Activated CD8-positive, alpha-beta memory T cell treated with anti-CD3 and anti-CD28 coated beads for 24 hours (primary cell): ENCODE measurements at regions not wholly inside any gene's neighbourhood (a gene's known extent, or its start where the extent isn't known, plus 50 kb on each side); places are given as distances from the start of the nearest gene placed in this dataset.

Experiments
- DNase-seq: peaks from one replicate; pipeline ENCODE4 v3.0.0-alpha.2; 2020

DNA sequence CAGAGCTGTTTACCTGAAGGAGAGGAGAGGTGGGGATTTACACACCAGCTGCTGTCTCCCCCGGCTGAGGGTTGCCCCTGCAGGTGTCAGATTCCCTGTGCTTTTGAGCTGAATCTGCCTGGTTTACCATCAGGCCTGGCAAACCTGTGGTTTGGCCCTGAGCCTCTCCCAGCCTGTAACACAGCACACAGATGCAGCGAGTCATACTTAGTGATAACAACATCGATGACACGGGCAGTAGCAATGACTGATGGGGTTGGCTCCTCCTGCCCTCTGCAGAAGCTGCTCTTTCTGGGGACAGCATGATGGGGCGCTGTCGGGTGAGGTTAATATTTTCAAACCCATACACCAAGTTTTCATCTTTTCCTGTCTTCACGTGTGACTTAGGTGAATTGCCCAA lies 380.0 kb upstream of the B3GAT1 start:
- DNase-seq, result no peak

DNA sequence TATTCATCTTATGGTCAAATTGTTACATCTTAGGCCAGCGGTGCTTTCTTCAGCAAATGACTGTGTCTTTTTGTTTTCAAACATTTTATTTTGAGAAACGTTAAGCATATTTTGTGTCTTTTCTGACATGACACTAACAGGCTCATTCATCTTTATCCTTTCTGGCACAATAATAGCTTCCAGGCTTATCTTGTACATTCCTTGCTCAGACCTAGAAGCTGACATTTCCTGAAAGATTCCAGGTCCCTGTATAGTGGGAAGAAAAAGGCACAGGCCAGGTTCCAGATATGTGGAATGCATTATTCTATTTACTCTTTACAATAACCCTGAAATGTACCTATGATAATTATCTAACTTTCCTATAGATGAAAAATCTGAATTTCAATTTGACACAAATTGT lies 379.1 kb upstream of the B3GAT1 start:
- DNase-seq, result no peak

DNA sequence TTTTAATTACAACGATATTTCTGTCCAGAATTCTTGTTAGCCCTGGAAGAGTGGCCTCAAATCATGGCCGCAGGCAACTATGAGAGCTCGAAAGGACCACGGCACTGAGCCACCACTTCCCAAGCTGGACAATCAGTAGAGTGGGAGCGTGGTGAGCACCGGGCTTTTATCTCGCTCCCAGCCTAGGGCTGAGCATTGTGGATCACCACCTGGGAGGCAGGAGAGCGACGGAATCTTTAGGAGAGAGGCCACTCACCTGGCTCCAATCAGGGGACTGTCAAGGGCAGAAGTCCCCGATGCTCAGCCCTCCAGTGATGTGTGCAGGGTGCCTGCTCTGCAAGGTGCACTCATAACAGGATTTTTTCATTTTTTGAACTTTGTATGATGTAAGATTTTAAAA lies 377.1 kb upstream of the B3GAT1 start:
- no peak for DNase-seq

DNA sequence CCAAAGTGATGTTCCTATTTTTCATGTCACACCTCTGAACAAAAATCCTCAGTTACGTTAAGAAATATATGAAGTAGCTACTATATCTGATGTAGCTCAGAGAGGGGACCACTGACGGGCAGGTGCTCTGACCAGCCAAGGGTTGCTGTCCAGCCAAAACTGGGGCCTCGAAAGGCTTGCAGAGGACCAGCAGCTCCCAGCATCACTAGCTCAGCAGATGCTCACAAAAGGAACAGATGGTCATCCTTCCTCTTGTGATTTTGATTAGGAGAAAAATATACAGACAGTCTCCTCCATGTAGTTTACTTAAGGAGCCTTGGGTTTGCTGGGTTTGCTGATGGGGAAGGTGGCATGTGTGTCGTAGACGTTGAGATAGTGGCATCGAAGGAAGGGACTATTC lies 374.6 kb upstream of the B3GAT1 start:
- DNase-seq, result no peak

DNA sequence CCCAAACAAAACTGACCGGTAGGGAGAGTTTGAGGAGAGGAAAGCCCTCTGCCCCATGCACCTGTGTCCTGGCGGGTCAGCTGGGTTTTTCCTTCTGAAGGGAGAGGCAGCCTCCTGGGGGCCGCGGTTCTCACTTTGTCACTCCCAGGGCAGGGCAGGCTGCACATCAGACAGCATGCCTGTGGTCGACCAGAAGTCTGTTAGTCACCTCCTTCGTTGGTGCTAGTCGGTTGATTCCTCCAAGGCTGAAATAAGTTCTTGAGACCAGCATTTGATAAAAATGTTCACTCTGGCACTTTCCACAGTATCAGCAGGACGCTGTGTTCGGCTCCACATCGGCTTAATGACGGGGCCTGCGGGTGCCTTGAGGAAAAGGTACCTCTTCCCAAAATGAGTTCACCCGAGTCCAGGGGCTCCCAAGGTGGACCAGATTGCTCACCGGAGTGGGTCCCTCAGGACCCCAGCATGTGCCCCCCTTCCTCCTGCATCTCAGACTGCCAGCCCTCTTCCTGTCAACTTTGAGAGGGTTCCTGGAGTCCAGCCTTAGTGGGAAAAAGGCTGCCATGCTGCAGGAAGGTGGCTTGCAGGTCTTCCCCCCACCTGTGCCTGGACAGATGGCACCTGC lies 373.7 kb upstream of the B3GAT1 start:
- DNase-seq, result no peak

DNA sequence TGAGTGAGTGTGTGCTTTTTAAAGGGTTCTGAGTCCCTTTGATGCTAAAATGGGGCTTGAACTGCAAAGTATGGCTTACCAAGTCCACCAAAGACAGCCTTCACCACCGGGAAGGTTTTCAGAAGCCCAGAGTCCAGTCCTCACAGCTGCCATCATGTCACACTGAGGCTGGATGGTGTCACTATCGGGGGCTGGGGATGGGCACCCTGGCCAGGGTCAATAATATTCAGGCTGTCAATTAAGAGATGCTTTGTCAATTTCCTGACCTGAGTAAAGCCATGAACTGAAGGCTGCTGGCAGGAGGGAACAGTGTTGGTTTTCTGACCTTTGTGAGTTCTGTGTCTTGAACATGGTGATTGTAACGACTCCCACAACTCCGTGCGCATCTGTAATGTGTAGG lies 373.0 kb upstream of the B3GAT1 start:
- DNase-seq, result no peak

DNA sequence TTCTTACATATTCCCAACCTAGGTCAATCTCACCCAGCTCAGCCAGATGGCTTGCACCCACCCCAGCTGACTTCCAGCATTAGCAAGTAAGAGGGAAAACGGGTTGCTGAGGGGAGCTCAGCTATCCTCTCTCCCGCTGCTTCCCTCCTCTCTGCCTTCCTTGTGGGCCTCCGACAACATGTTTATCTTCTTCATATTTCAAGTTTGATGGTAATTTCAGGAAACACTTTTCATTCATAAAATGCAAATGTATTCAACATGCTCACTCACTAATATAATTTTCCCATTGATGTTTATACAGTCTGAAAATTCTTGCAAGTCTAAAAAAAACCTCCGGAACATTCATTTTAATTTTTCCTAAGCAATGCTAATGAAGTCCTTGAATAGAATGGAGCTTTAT lies 372.5 kb upstream of the B3GAT1 start:
- DNase-seq, result no peak

DNA sequence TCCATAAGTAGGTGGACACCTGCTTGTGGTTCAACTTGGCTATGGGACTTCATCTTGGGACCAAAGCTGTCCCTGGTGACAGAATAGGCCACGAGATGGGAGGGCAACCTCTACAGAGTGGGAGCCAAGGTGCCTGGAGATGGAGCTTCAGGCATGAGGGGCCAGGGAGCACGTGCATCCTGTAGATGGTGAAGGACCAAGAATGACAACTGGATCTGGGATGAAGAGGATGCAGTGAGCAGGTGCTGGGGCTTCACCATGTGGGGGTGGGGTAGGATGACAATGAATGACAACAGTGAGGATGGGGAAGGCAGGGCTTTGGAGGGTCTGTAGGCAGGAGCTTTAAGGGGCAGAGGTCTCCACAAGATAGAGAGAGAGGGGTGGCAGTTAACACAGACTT lies 372.0 kb upstream of the B3GAT1 start:
- DNase-seq, result no peak

DNA sequence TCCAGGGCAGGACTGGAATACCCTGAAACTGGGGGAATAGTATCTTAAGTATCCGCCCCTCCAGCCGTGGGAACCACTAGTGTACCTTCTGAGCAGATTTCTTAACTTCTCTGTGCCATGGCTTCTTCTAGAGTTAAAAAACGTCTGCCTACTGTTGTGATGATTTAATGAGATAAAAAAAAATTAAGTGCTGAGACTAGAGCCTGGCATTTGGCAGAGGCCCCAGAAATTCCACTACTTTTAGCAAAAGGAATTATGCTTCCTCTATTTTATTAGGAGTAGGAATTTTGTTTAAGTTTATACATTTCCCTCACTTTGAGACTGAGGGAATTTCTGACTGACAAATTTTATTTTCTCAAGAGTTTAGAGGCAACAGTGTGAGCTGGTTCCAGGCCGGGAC lies 371.2 kb upstream of the B3GAT1 start:
- DNase-seq, result no peak

DNA sequence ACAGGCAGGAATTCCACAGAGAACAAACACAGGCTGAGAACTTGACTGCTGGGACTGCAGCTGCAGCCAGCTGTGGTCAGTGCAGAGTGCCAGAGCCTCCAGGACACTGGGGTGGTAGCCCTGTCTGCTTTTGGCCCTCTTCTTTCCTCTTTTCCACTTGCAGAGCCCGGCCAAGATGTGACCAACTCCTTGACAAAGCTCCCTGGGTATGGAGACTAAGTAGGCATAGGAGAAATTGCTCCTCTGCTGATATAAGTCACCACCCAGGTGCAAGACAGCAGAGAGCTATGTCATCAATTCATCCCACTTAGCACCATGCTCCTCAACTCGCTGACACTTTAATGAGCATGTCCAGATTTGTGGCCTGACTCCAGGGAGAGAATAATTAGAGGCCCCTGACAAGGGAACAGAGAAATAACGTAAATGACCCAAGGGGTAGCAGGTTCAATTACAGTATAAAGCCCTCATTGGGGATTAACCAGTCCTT lies 369.4 kb upstream of the B3GAT1 start:
- DNase-seq, result no peak

DNA sequence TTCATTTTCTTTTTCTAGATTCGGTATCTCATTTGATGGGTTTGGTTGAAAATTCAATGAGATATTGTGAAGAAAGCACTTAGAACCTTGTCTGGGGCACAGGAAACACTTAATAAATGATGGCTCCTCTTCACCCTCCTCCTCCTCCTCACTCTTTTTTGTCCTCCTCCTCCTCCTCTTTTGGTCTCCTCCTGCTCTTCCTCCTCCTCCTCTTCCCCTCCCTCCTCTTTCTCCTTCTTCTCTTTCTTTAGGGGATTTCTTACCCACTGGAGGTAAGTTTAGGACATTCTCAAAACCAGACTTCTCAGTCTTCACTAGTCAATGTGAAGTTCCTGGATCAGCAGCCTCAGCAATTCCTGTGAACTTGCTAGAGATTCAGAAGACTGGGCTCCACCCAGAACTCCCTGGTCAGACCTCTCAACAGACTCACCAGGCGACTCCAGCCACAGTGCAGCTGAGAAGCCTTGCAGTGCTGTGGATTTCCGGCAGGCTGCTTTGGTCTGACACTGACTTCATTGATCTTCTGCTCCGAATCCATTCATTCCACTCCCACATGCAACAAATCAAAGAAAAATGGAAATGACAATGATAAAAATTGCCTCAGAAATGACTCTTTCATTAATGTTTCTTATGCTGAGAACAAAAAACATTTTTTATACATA lies 368.6 kb upstream of the B3GAT1 start:
- no peak for DNase-seq

DNA sequence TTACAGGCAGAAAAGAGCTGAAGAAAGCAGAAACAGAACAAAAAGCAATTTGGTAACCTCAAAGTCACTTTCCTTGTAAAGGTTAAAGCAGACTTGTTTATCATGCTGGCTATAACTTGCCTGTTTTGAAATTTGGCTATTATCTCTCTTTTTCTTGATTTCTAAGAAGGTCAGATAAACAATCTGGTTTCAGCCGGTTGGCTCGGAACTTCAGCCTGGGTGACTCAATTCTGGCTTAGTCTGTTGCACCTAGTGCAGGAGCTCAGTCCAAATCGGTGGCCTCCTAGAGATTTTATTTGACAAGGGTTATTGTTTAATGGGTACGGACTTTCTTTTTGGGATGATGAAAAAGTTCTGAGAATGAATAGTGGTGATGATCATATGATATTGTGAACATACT lies 367.1 kb upstream of the B3GAT1 start:
- no peak for DNase-seq

DNA sequence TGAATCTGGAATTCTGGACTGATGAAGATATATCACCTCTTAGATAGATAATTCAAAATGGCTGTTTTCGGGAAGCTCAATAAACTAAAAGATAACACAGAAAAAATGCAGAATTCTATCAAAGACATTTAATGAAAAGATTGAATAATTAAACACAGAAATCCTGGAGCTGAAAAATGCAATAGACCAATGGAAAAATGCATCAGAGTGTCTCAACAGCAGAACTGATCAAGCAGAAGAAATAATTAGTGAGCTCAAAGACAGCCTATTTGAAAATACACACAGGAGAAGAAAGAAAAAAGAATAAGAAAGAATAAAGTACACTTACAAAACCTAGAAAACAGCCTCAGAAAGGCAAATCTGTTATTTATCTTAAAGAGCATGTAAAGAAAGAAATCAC lies 356.4 kb upstream of the B3GAT1 start:
- no peak for DNase-seq

DNA sequence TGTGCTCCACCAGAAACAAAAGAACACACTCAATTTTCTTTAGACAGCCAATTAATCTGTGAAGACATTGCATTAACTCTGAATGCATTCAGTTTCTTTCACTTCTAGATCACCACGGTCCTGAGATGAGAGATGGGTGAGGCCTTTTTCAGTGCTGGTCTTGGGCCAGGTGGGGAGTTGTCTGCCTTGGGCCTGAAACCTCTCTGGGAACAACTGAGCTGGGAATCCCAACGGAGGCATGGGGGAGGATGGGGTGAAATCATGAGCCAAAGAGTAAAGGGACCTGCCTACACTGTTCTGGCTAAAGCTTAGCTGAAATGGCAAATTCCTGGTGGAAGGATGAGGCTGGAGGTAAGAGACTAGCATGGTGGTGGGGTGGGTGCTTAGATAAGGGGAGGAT lies 353.5 kb upstream of the B3GAT1 start:
- no peak for DNase-seq

DNA sequence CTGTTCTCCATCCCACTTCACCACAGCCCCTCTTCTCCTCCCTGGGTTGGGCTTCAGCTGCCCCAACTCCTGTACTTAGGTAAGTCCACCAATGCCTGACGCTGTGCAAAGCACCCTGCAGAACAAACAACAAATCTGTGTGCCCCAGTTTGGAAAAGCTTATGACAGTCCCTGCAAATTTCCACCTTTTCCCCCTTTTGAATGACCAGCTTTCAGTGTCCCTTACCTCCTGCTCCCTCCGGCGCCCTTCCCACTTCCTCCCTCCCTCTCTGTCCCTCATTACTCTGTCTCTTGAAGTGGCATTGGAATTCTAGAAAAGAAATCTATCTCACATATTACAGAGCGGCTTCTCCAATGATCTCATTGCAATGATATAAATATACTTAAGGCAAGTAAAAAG lies 352.9 kb upstream of the B3GAT1 start:
- no peak for DNase-seq

DNA sequence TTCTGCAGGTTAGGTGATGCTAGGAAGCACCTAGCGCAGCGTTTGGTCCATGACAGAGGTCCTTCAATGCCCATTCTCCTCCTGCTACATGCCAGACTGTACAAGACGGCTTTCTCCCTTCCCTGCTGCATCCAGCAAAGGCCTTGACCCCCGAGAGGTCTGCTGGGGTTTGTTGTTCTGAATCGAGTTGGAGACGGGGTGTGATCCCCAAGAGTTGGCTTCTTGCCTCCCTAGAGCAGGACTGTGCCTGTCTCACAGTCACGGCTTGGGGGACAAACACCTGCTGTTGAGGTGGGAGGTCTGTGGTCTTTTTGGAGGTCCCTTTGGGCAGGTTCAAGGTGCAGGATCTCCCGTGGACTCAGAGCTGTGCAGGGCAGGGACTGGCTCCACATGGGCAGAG lies 352.3 kb upstream of the B3GAT1 start:
- DNase-seq, result no peak

DNA sequence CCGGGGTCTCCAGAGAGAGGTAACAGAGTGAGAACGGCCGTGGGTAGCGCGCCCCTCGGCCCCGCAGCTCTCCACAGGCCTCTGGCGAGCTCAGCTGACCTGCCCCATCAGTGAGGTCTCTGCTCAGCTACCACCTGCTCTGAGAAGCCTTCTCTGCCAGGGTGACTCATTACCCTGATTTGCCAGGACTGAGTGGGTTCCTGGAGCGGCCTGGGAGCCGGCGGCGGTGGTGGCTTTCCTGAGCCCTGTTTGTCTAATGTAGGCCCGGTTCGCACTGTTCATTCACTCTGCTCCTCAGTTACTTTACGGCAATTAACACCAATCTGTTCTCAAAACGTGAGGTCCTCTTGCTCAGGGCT lies 351.0 kb upstream of the B3GAT1 start:
- no peak for DNase-seq

DNA sequence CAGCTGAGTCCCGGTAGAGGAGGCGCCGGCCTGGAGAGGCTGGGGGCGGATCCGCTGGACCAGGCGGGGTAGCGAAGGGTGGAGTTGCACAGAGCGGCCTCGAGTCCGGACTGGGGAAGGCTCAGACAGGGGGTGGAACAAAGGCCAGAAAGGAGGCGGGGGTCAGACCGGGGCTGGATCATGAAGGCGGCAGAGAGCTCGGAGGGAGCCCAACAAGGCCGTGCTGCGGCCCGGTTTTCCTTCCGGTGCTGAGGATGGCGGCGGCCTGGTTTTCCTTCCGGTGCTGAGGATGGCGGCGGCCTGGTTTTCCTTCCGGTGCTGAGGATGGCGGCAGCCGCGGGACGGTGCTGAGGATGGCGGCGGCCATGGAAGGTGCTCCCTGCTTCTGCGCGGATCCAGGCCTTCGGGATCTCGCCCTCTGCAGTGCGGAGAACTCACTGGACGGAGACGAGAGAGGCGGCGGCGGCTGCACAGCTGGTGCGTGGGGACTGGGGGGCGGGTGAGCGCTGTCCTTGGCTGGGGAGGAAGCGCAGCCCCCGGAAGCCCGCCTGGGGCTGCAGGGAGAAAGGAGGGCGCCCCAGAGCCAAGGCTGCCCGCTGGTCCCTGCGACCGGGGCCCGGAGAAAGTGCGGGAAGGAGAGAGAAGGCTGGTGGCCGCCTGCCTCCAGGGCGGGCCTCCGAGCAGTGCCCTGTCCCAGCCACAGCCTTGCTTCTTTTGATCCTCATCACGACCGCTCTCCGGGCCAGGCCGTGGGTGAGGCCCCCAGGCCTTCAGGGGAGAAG lies 350.4 kb upstream of the B3GAT1 start:
- DNase-seq, result peak; percentile 65

DNA sequence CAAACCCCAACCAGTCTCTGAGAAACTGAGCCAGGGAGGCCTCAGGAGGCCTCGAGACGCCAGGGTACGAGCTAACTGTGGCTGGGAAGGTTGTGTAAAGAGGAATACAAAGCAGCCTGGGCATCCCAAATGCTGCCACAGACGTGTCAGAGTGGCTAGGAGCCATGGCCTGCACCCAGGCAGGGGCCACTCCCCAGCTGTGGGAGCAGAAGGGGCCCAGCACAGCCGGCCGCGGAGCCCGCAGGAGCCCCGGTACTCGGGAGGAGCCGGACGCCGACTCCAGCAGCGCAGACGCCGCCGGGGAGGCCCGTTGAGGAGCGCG lies 349.8 kb upstream of the B3GAT1 start:
- no peak for DNase-seq

DNA sequence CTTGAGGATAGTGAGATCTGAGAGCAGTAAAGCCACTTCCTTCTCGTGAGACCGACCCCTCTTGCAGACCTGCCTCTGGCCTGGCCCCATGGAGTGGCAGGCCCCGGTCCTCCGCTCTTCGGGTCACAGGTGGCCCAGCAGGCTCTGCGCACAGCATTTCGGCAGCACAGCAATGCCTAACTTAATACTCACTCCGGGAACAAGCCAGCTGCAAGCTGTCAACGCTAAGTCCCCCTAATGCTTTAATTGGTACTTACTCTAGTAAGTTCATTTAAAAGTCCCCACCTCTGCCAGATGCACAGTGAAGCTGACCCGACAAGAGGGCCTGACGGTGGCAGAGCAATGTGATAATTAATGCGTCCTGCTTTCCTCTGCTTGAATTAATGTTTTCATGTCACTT lies 349.3 kb upstream of the B3GAT1 start:
- DNase-seq, result no peak

DNA sequence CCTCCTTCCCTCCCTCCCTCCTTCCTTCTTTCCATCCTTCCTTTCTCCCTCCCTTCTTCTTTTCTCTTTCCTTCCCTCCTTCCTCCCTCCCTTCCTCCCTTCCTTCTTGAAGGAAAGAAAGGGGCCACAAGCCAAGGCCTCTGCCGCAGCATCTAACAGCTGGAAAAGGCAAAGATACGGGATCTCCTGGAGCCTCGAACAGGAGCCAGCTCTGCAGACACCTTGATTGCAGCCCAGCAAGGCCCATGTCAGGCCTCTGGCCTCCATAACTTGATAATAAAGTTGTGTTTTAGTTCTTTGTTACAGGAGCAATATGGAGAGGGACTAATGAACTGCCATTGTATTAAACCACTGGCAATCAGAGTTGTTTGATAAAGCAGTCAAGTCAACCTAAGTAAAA lies 348.9 kb upstream of the B3GAT1 start:
- DNase-seq, result no peak

DNA sequence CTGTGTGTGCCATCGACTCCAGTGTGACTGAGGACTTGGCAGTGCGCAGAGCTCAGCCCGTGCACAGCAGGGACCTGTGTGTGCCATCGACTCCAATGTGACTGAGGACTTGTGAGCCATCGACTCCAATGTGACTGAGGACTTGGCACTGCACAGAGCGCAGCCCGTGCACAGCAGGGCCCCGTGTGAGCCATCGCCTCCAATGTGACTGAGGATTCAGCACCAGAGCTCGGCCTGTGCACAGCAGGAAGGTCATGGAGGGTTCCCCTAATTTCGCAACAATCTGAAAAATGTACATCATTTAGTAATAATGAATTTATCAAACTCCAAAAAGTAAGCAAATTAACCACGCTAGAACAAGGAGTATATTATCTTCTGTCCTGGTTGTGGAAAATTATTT lies 348.3 kb upstream of the B3GAT1 start:
- no peak for DNase-seq

DNA sequence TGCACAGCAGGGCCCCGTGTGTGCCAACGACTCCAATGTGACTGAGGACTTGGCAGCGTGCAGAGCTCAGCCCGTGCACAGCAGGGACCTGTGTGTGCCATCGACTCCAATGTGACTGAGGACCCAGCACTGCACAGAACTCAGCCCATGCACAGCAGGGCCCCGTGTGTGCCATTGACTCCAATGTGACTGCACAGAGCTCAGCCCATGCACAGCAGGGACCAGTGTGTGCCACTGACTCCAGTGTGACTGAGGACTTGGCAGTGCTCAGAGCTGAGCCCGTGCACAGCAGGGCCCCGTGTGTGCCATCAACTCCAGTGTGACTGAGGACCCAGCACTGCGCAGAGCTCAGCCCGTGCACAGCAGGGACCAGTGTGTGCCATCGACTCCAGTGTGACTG lies 347.8 kb upstream of the B3GAT1 start:
- DNase-seq, result no peak

DNA sequence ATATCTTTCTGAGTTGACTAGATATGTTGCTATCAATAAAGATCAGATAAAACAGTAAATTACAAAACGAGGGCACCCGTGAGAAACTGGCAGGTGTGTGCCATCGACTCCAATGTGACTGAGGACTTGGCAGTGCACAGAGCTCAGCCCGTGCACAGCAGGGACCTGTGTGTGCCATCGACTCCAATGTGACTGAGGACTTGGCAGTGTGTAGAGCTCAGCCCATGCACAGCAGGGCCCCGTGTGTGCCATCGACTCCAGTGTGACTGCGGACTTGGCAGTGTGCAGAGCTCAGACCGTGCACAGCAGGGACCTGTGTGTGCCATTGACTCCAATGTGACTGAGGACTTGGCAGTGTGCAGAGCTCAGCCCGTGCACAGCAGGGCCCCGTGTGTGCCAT lies 347.2 kb upstream of the B3GAT1 start:
- no peak for DNase-seq
